Posterior cingulate gyrus (tissue), 11 donors: ENCODE measurements at regions not wholly inside any gene's neighbourhood (a gene's known extent, or its start where the extent isn't known, plus 50 kb on each side); places are given as distances from the start of the nearest gene placed in this dataset.

ENCODE experiments used
- DNase-seq, 10 donors: peaks; one replicate each; pipeline versions ENCODE4 v3.0.0 to v3.0.0-alpha.2; 2020 to 2021; ENCODE audit warnings: mixed read lengths in 3 of 10
- intact Hi-C: fragments of 100-400 bp; cut with DNase I; formaldehyde crosslinking; loops from one replicate; pipeline ENCODE4 v1.15.1; 2023

DNA sequence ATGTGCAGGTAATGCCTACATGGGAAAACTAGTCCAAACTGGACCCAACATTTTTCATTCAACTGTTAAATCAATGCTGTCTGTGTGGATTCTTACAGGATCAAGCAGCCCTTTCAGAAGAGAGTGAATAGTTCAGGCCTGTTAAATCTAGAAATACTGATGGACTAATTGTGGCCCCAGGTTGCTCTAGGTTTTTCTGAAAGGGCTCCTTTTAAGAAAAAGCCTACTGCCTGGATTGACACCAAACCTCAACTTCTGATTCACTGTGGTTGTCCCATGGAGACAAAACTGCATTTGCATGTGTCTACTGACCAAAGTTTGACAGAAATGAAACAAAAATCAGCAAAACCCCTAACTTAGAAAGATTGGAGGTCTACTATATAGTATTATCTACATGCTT, 437.0 kb downstream of the KLF12 start:
- DNase-seq: no peak
- intact Hi-C loops: no loop called here

DNA sequence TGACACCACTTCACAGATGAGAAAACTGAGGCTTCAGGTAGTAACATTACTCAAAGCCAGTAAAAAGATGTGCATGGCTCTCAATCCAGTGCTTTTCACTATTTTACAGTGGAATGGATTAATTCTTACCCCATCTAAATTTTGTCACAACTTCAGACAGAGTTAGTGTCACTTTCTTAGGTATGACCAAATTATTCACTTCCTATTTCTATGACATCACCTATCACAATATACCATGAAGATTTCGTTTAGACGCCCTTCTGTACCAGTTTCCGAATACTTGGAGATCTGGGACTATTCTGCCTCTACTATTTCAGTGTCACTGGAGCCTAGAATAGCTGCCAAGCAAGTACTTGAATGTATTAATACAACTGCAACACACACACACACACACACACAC, 437.5 kb downstream of the KLF12 start:
- DNase-seq: no peak
- intact Hi-C loops: no loop called here

DNA sequence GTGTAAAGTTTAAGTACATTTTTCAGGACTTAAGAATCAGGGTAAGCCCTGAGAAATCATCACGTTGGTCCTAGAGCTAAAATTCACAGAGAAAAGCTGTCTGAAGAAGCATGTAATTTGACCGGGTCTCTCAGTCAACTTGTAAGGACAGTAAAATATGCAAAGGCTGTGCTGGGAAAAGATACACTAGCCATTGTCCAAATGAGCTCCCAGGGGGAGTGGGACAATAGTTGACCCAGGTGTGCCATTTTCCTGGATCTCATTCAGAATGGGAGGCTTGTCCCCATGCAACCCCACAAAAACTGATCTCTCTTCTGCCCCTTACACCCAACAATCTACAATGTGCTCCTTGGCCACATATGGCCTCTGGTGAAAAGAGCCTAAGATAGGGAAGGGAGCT, 437.9 kb downstream of the KLF12 start:
- DNase-seq: no peak
- intact Hi-C loops: no loop called here

GRCh38 chr13:73695325-73695724, 438.9 kb downstream of the KLF12 start:
- intact Hi-C loops: no loop called here
- peak in 1 of 10 donors; percentile 55 for DNase-seq

DNA sequence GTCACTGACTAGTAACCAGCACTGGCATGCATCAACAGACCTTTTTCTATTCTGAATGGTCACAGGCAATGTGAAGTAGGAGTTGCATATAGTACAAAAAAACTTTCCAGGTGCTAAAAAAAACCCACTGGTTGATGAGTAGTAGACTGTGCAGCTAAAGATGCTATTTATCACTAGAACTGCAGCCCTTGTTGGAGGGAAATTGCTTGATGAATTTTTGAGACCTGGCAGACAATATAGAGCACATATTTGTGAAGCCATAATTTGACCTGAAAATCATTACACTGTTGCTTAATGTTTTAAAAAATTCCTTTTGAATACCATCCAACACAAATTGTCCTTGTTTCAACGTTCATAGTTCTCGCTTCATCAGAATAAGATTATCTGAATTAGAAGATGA, 441.0 kb downstream of the KLF12 start:
- no peak for DNase-seq
- intact Hi-C loops: no loop called here

DNA sequence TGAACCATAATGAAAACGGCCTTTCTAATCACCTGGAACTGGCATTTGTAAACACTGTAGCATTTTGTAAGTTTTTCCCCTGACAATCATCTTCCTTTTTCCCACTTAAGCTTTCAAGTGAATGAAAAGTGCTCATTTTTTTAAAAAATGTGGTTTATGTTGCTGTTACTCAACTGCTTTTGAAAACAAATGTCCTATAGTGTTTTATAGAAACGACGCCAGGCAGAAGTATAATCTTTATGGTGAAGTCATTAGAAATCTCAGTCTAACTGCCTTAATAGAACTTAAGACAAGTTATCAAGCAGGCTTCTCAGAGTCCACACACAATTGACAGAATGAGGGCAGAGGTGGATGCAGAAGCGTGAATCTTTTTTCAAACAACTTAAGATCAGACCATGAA, 442.3 kb downstream of the KLF12 start:
- intact Hi-C loops: no loop called here
- no peak for DNase-seq

DNA sequence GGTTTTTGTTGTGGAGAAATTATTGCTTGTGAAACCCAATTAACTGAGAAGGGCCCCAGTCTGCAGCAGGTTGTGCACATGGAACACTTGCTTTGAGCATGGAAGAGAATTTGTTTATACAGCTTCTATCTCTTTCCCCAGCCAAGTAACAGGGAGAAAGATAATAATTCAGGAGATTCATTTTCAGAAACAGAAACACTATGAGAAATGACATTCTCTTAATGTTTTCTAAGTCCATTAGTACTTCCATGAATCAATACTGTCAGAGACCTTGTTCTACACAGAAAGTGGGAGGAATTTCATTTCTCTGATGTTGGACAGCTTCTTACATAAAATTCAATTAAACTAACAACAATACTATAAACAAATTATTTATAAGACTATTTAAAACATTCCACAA, 446.3 kb downstream of the KLF12 start:
- DNase-seq: no peak
- intact Hi-C loops: no loop called here

- no peak for DNase-seq
- intact Hi-C loops: no loop called here
These were observed 447.1 kb downstream of the KLF12 start for GRCh38 chr13:73687087-73687486.

DNA sequence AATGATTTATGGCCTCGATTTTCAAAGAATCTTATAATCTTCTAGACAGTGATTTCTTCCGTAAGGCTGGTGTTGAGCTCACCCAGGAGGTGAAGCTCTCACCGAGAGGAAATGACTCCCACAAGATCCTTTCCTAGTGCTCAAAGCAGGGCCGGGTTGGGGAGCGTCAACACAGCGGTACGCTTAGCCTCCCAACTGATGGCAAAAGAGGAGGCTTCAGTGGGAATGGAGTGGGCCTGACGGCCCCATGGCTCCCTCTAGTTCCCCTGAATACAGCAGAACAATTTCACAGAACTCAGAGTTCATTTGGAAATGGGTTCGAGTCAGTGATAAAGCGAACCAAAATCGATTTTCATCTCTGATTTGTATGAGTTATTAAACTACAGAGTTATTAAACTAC, 449.5 kb downstream of the KLF12 start:
- intact Hi-C loops: no loop called here
- DNase-seq: no peak

- no peak for DNase-seq
- intact Hi-C loops: no loop called here
These were observed 449.9 kb downstream of the KLF12 start for GRCh38 chr13:73684286-73684685.

GRCh38 chr13:73683746-73684145, 450.5 kb downstream of the KLF12 start:
- intact Hi-C loops: no loop called here
- DNase-seq: no peak

- DNase-seq: no peak
- intact Hi-C loops: no loop called here
These were observed 452.4 kb downstream of the KLF12 start for GRCh38 chr13:73681779-73682178.

DNA sequence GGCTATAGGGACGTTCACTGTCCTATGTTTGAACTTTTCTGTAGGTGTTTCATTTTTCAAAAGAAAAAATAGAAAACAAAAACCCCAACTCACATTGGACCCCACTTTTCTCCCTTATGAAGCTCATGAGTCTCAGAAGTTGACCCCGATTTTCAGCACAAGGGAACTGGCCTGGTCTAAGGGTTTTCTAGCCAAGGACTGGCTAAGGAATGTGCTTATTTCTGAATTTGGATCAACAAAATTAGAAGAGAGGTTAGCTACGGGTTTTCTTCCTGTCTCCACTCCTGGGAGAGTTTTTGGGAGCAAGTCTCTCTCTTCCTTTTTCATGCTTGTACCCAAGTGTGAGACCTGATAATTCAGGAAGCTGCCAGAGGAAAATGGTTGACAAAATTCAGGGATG, 453.2 kb downstream of the KLF12 start:
- intact Hi-C loops: no loop called here
- DNase-seq: no peak

GRCh38 chr13:73677048-73677601, 457.1 kb downstream of the KLF12 start:
- intact Hi-C loops: no loop called here
- DNase-seq: no peak

GRCh38 chr13:73676550-73677047, 457.6 kb downstream of the KLF12 start:
- intact Hi-C loops: no loop called here
- no peak for DNase-seq

GRCh38 chr13:73675821-73676220, 458.4 kb downstream of the KLF12 start:
- intact Hi-C loops: no loop called here
- DNase-seq: no peak

DNA sequence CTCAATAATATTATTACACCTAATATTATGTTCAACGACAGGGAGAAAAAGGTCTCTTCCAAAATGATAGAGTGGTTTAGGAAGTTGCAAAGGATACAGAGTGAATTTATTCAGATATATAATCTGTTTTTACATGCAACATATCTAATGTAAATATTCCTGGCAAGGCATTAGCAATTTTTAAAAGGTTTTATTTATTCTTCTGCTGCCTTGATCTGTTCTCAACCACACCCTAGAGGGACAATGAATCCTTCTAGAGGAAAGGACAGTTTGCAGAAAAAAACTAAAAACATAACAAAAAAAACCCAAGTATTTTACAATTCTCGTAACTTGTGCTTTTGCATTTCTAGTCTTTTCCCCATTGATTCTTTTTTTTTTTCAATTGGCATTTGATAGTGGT, 459.6 kb downstream of the KLF12 start:
- no peak for DNase-seq

DNA sequence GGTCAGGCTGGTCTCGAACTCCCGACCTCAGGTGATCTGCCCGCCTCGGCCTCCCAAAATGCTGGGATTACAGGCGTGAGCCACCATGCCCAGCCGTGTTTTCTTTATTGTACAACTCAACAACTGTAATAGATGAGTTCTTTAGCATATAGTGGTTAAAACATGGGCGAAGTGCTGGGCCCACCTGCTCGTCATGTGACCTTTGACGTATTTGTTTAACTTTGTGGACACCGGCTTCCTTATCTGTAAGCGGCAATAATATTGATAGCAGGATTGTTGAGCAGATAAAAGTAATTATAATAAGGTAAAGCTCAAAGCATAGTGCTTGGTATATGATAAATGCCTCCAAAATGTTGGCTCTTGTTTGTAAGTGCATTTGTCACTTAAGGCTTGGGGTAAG, 460.3 kb downstream of the KLF12 start:
- DNase-seq: no peak
- intact Hi-C loops: no loop called here

More for the DNA sequence above, 459.6 kb downstream of the KLF12 start:
- intact Hi-C loops: no loop called here

DNA sequence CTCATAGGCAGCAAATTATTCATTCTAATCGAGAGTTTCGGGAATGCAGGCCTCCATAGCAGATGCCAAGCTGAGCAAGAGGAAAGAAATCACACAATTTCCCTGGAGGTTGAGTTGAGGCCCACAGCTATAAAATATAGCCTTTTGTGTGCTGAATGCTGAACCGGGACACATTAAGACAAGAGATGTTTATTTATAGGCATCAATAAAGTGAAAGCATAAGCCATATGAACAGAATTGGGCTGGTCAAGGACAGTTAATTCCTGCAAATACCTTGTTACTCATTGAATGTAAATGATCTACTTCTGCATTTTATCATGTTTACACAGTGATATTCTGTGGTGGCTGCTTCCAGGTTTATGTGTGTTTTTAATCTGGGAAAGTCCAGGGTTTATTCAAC, 461.7 kb downstream of the KLF12 start:
- intact Hi-C loops: no loop called here
- DNase-seq: no peak

- intact Hi-C loops: no loop called here
- DNase-seq: no peak
These were observed 462.5 kb downstream of the KLF12 start for GRCh38 chr13:73671732-73672131.

DNA sequence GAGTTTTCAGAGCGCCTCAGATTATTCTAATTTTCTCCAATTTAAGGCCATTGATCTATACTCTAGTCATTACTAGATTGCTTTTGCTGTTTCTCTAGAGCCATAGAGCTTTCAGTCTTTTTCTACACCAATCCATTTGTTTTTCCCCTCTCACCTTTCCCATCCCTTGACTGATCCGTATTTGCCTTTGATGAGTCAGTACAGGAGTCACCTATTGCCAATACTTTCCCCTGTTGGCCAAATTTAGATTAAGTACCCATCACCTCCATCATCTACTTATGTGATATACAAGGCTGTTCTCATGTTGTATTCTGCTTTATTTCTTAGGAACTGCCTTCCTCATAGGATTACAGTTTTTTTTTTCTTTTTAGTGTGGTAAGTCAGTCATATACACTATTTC, 463.2 kb downstream of the KLF12 start:
- intact Hi-C loops: no loop called here
- no peak for DNase-seq

GRCh38 chr13:73667756-73668155, 466.4 kb downstream of the KLF12 start:
- intact Hi-C loops: no loop called here
- no peak for DNase-seq

GRCh38 chr13:73665261-73665660, 468.9 kb downstream of the KLF12 start:
- intact Hi-C loops: no loop called here
- DNase-seq: no peak
